H9 (cell line): ENCODE measurements at regions not wholly inside any gene's neighbourhood (a gene's known extent, or its start where the extent isn't known, plus 50 kb on each side); places are given as distances from the start of the nearest gene placed in this dataset.

Experiments used
- DNase-seq: peaks from one replicate; pipeline ENCODE4 v3.0.0-alpha.2; 2017
- H2AFZ ChIP-seq: one replicate; pipeline ENCODE4 v1.6.1; 2013; ENCODE audit warnings: mild to moderate bottlenecking, low read length, control low read depth, moderate library complexity
- H2AK5ac ChIP-seq: 2 replicates; pipeline ENCODE4 v1.6.1; 2013; ENCODE audit warnings: low read length, control low read depth, mixed read lengths; ENCODE audit not compliant: insufficient read length
- H2BK120ac ChIP-seq: one replicate; pipeline ENCODE4 v1.6.1; 2013; ENCODE audit warnings: low read depth, mild to moderate bottlenecking, low read length, control low read depth, inconsistent platforms; ENCODE audit not compliant: poor library complexity, severe bottlenecking
- H2BK12ac ChIP-seq: 2 replicates; pipeline ENCODE4 v1.6.1; 2013; ENCODE audit warnings: low read length, control low read depth, mixed read lengths, low read depth; ENCODE audit not compliant: insufficient read length
- H2BK15ac ChIP-seq: 2 replicates; pipeline ENCODE4 v1.6.1; 2013; ENCODE audit warnings: low read depth, low read length, control low read depth
- H2BK20ac ChIP-seq: one replicate; pipeline ENCODE4 v1.6.1; 2013; ENCODE audit warnings: low read depth, mild to moderate bottlenecking, low read length, control low read depth, inconsistent platforms; ENCODE audit not compliant: poor library complexity, severe bottlenecking
- H2BK5ac ChIP-seq: 2 replicates; pipeline ENCODE4 v1.6.1; 2013; ENCODE audit warnings: low read length, control low read depth, mixed read lengths; ENCODE audit not compliant: insufficient read length
- H3K14ac ChIP-seq: 2 replicates; pipeline ENCODE4 v1.6.1; 2013; ENCODE audit warnings: low read length, control low read depth; ENCODE audit not compliant: insufficient read depth
- H3K18ac ChIP-seq: 2 replicates; pipeline ENCODE4 v1.6.1; 2013; ENCODE audit warnings: low read depth, mild to moderate bottlenecking, mixed read lengths, low read length, control low read depth; ENCODE audit not compliant: insufficient read length
- H3K23ac ChIP-seq: 2 replicates; pipeline ENCODE4 v1.6.1; 2013; ENCODE audit warnings: low read length, control low read depth, mixed read lengths, low read depth; ENCODE audit not compliant: insufficient read length
- H3K23me2 ChIP-seq: 2 replicates; pipeline ENCODE4 v1.6.1; 2013; ENCODE audit warnings: low read depth, mild to moderate bottlenecking, mixed read lengths, low read length, control low read depth; ENCODE audit not compliant: insufficient read length, poor library complexity, severe bottlenecking
- H3K27ac ChIP-seq: 2 replicates; pipeline ENCODE4 v1.5.1; 2013; ENCODE audit warnings: low read length, control low read depth, mixed read lengths, low read depth; ENCODE audit not compliant: insufficient read length
- H3K27me3 ChIP-seq: 2 replicates; pipeline ENCODE4 v1.6.1; 2013; ENCODE audit warnings: low read length, control low read depth, inconsistent platforms; ENCODE audit not compliant: insufficient read depth
- H3K4ac ChIP-seq: 2 replicates; pipeline ENCODE4 v1.6.1; 2013; ENCODE audit warnings: low read depth, mild to moderate bottlenecking, control low read depth, inconsistent platforms, low read length, moderate library complexity
- H3K4me1 ChIP-seq: 2 replicates; pipeline ENCODE4 v1.6.1; 2013; ENCODE audit warnings: low read length, control low read depth, inconsistent platforms; ENCODE audit not compliant: insufficient read depth
- H3K4me2 ChIP-seq: 2 replicates; pipeline ENCODE4 v1.6.1; 2013; ENCODE audit warnings: low read length, control low read depth, mixed read lengths; ENCODE audit not compliant: insufficient read length, insufficient read depth
- H3K56ac ChIP-seq: 2 replicates; pipeline ENCODE4 v1.6.1; 2013; ENCODE audit warnings: low read depth, mild to moderate bottlenecking, mixed read lengths, low read length, control low read depth; ENCODE audit not compliant: insufficient read length
- H3K79me1 ChIP-seq: 2 replicates; pipeline ENCODE4 v1.6.1; 2013; ENCODE audit warnings: low read depth, mild to moderate bottlenecking, moderate library complexity, low read length, control low read depth, inconsistent platforms; ENCODE audit not compliant: insufficient read depth, poor library complexity, severe bottlenecking
- H3K79me2 ChIP-seq: 2 replicates; pipeline ENCODE4 v1.6.1; 2013; ENCODE audit warnings: low read length, control low read depth, inconsistent platforms; ENCODE audit not compliant: insufficient read depth
- H3K9ac ChIP-seq: 2 replicates; pipeline ENCODE4 v1.6.1; 2013; ENCODE audit warnings: low read length, control low read depth, mixed read lengths; ENCODE audit not compliant: insufficient read length; ENCODE audit errors: extremely low read depth
- H3K9me3 ChIP-seq: one replicate; pipeline ENCODE4 v1.6.1; 2013; ENCODE audit warnings: low read depth, low read length, inconsistent platforms; ENCODE audit not compliant: control insufficient read depth
- H3T11ph ChIP-seq: one replicate; pipeline ENCODE4 v1.6.1; 2013; ENCODE audit warnings: mild to moderate bottlenecking, low read length, control low read depth, inconsistent platforms
- H4K20me1 ChIP-seq: one replicate; pipeline ENCODE4 v1.6.1; 2013; ENCODE audit not compliant: control insufficient read depth, insufficient read length, insufficient read depth
- H4K5ac ChIP-seq: 2 replicates; pipeline ENCODE4 v1.6.1; 2013; ENCODE audit warnings: low read depth, mild to moderate bottlenecking, mixed read lengths, low read length, control low read depth; ENCODE audit not compliant: insufficient read length
- H4K8ac ChIP-seq: replicated peaks from 2 replicates; pipeline ENCODE4 v1.6.1; 2013; ENCODE audit warnings: low read length, control low read depth, mixed read lengths, low read depth; ENCODE audit not compliant: insufficient read length
- H4K91ac ChIP-seq: 2 replicates; pipeline ENCODE4 v1.6.1; 2013; ENCODE audit warnings: low read depth, mild to moderate bottlenecking, moderate library complexity, mixed read lengths, low read length, control low read depth; ENCODE audit not compliant: insufficient read length
- H3K27ac Mint-ChIP-seq, 3 experiments: 2 replicates in 2 of 3; 3 replicates in 1 of 3; pipeline ENCODE4 v1.8.0; 2020 to 2021; ENCODE audit warnings: mixed read lengths in 3 of 3, mild to moderate bottlenecking in 1 of 3, moderate library complexity in 1 of 3
- H3K27me3 Mint-ChIP-seq: 2 replicates; pipeline ENCODE4 v1.8.0; 2021; ENCODE audit warnings: low read depth, mild to moderate bottlenecking, moderate library complexity, mixed read lengths
- H3K36me3 Mint-ChIP-seq, 3 experiments: 2 replicates in 2 of 3; 3 replicates in 1 of 3; pipeline ENCODE4 v1.8.0; 2020 to 2021; ENCODE audit warnings: low read depth in 3 of 3, mixed read lengths in 3 of 3; ENCODE audit not compliant: insufficient read depth in 1 of 3
- H3K4me1 Mint-ChIP-seq, 2 experiments: 2 replicates each; pipeline ENCODE4 v1.8.0; 2020; ENCODE audit warnings: mixed read lengths in 2 of 2
- H3K4me3 Mint-ChIP-seq, 2 experiments: 2 replicates in 1 of 2; 3 replicates in 1 of 2; pipeline ENCODE4 v1.8.0; 2020 to 2021; ENCODE audit warnings: mild to moderate bottlenecking in 2 of 2, mixed read lengths in 2 of 2, moderate library complexity in 1 of 2
- H3K9me3 Mint-ChIP-seq, 2 experiments: 2 replicates in 1 of 2; 3 replicates in 1 of 2; pipeline ENCODE4 v1.8.0; 2020; ENCODE audit warnings: mild to moderate bottlenecking in 2 of 2, mixed read lengths in 2 of 2, moderate library complexity in 1 of 2
- WGBS: extraction: QIAGEN DNeasy Blood & Tissue Kit; methylation state at CpG from one replicate; pipeline ENCODE4 v1.1.7; 2013; ENCODE audit warnings: missing lambda C conversion rate, low lambda C conversion rate, mixed read lengths; ENCODE audit not compliant: insufficient read length; ENCODE audit errors: extremely low coverage; 5-methylcytosine and 5-hydroxymethylcytosine counted together
- TF ChIP-seq, protein P1 (sequence below): fragments of 200-600 bp; sonication (generic); conservative IDR thresholded peaks from 3 replicates; pipeline ENCODE4 v1.8.0; 2021; ENCODE audit warnings: antibody characterized with exemption, mild to moderate bottlenecking

- WGBS = no CpG with 5 or more reads among the region's 15 CpGs
- TF ChIP-seq, protein P1, sequence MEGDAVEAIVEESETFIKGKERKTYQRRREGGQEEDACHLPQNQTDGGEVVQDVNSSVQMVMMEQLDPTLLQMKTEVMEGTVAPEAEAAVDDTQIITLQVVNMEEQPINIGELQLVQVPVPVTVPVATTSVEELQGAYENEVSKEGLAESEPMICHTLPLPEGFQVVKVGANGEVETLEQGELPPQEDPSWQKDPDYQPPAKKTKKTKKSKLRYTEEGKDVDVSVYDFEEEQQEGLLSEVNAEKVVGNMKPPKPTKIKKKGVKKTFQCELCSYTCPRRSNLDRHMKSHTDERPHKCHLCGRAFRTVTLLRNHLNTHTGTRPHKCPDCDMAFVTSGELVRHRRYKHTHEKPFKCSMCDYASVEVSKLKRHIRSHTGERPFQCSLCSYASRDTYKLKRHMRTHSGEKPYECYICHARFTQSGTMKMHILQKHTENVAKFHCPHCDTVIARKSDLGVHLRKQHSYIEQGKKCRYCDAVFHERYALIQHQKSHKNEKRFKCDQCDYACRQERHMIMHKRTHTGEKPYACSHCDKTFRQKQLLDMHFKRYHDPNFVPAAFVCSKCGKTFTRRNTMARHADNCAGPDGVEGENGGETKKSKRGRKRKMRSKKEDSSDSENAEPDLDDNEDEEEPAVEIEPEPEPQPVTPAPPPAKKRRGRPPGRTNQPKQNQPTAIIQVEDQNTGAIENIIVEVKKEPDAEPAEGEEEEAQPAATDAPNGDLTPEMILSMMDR = no peak
- no peaks in the 10 kb centered on the region; a peak in 2 of 5 replicates for H3K9me3 Mint-ChIP-seq
- Histone ChIP-seq H3K4me1 (peaks cover 3% of the 10 kb centered on the region; the same call in 1 of the 2 replicates), H3K18ac (no peak overlapping the region), H2BK12ac (no peak overlapping the region), H3K27ac (no peak overlapping the region), H2BK15ac (no peak overlapping the region), H3K23me2 (no peaks in the 10 kb centered on the region), H2AK5ac (no peak overlapping the region), H4K5ac (no peak overlapping the region), H3K4me2 (no peak overlapping the region), H3K79me1 (no peaks in the 10 kb centered on the region), H4K20me1 (no peaks in the 10 kb centered on the region), H3K9ac (no peak overlapping the region), H4K8ac (no peak overlapping the region), H2BK5ac (no peak overlapping the region), H3K79me2 (no peaks in the 10 kb centered on the region), H3T11ph (no peak overlapping the region), H3K27me3 (no peaks in the 10 kb centered on the region), H3K9me3 (no peaks in the 10 kb centered on the region), H3K14ac (no peak overlapping the region), H2BK120ac (no peak overlapping the region), H3K56ac (no peak overlapping the region), H3K4ac (no peak overlapping the region), H2BK20ac (no peak overlapping the region), H3K23ac (no peak overlapping the region), H2AFZ (no peak overlapping the region), H4K91ac (no peak overlapping the region)
- DNase-seq = no peak
- peaks cover 50 to 55% of the 10 kb centered on the region in 2 experiments for H3K4me1 Mint-ChIP-seq
- no peaks in the 10 kb centered on the region for H3K36me3 Mint-ChIP-seq
- peaks cover 8% of the 10 kb centered on the region for H3K27me3 Mint-ChIP-seq
- H3K4me3 Mint-ChIP-seq = no peak overlapping the region
- no peak overlapping the region; a peak in 1 of 7 replicates for H3K27ac Mint-ChIP-seq
Measured at GRCh38 chr2:236971131-236971821, 114.4 kb upstream of the COPS8 start.
